HepG2 (cell line): ENCODE measurements at regions not wholly inside any gene's neighbourhood (a gene's known extent, or its start where the extent isn't known, plus 50 kb on each side); places are given as distances from the start of the nearest gene placed in this dataset.

Experiments used
- ELF1 ChIP-seq: sonication (generic); formaldehyde crosslinking; IDR thresholded peaks from 2 replicates; pipeline ENCODE4 v1.4.0; 2020; ENCODE audit warnings: missing genetic modification reagents
- HOXA5 ChIP-seq: sonication (generic); formaldehyde crosslinking; IDR thresholded peaks from 2 replicates; pipeline ENCODE4 v1.4.0; 2020; ENCODE audit warnings: missing genetic modification reagents
- KAT2B ChIP-seq: fragments of 150-350 bp; IDR thresholded peaks from 2 replicates; pipeline ENCODE4 v1.6.1; 2014; ENCODE audit warnings: low read depth, low read length, borderline replicate concordance
- PHB2 ChIP-seq: fragments of 450-650 bp; IDR thresholded peaks from 2 replicates; pipeline ENCODE4 v1.6.1; 2018; ENCODE audit not compliant: partially characterized antibody
- TF ChIP-seq, protein P1 (sequence below): sonication (generic); formaldehyde crosslinking; IDR thresholded peaks from 2 replicates; pipeline ENCODE4 v1.5.1; 2020; ENCODE audit warnings: missing genetic modification reagents, mild to moderate bottlenecking, borderline replicate concordance
- TF ChIP-seq, protein P2 (sequence below): sonication (generic); formaldehyde crosslinking; IDR thresholded peaks from 2 replicates; pipeline ENCODE4 v1.4.0; 2020; ENCODE audit warnings: missing genetic modification reagents, borderline replicate concordance
- TF ChIP-seq, protein P3 (sequence below): sonication (generic); formaldehyde crosslinking; IDR thresholded peaks from 2 replicates; pipeline ENCODE4 v1.9.0; 2021; ENCODE audit warnings: missing genetic modification reagents, mild to moderate bottlenecking, borderline replicate concordance

DNA sequence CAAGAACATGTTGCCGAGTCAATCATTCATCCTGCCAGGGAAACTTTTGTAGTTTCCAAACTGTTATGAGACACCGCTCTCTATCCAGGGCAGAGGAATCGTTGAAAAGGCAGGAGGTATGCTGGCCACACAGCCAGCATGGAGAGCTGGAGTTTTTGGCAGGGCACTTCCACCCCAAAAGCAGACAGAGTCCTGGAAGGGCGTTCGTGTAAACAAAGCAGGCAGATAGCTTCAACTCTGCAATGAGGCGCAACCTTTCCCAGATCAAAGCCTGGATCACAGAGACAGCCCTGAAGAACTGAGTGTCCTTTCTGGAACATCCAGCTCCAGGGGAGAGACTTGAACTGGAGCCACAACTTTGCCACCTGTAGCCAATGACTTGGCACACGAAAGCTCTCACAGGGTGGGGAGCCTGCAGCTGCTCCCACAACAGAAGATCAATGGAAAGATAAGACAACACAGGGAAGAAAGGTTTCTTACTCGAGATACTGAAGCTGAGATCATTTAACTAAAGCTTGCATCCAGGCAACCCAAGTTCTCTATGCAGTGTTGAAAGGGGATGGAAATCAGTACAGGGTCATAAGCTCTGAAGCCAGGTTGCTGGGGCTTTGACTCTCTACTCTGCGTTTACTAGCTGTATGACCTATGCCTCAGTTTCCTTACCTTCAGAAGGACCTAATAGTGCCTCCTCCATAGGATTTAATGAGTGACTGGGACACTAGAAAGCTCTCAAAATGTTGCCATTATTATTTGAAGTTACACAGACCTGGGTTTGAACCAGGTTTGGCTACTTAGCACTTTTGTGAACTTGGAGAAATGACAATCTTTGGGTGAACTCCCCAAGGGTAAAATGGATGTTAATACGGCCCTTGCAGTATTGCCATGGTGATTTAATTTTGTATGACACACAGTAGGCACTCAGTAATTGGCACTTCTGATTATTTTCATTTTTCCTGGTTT lies 434.8 kb upstream of the NPVF start (continued):
- no peak for TF ChIP-seq HOXA5 (CRISPR knock-in tag)
- TF ChIP-seq ELF1 (CRISPR knock-in tag): no peak
- TF ChIP-seq, protein P1, sequence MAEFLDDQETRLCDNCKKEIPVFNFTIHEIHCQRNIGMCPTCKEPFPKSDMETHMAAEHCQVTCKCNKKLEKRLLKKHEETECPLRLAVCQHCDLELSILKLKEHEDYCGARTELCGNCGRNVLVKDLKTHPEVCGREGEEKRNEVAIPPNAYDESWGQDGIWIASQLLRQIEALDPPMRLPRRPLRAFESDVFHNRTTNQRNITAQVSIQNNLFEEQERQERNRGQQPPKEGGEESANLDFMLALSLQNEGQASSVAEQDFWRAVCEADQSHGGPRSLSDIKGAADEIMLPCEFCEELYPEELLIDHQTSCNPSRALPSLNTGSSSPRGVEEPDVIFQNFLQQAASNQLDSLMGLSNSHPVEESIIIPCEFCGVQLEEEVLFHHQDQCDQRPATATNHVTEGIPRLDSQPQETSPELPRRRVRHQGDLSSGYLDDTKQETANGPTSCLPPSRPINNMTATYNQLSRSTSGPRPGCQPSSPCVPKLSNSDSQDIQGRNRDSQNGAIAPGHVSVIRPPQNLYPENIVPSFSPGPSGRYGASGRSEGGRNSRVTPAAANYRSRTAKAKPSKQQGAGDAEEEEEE (CRISPR knock-in tag): no peak
- TF ChIP-seq PHB2: no peak
- TF ChIP-seq, protein P2, sequence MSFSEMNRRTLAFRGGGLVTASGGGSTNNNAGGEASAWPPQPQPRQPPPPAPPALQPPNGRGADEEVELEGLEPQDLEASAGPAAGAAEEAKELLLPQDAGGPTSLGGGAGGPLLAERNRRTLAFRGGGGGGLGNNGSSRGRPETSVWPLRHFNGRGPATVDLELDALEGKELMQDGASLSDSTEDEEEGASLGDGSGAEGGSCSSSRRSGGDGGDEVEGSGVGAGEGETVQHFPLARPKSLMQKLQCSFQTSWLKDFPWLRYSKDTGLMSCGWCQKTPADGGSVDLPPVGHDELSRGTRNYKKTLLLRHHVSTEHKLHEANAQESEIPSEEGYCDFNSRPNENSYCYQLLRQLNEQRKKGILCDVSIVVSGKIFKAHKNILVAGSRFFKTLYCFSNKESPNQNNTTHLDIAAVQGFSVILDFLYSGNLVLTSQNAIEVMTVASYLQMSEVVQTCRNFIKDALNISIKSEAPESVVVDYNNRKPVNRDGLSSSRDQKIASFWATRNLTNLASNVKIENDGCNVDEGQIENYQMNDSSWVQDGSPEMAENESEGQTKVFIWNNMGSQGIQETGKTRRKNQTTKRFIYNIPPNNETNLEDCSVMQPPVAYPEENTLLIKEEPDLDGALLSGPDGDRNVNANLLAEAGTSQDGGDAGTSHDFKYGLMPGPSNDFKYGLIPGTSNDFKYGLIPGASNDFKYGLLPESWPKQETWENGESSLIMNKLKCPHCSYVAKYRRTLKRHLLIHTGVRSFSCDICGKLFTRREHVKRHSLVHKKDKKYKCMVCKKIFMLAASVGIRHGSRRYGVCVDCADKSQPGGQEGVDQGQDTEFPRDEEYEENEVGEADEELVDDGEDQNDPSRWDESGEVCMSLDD (CRISPR knock-in tag): no peak
- no peak for TF ChIP-seq KAT2B
- TF ChIP-seq, protein P3, sequence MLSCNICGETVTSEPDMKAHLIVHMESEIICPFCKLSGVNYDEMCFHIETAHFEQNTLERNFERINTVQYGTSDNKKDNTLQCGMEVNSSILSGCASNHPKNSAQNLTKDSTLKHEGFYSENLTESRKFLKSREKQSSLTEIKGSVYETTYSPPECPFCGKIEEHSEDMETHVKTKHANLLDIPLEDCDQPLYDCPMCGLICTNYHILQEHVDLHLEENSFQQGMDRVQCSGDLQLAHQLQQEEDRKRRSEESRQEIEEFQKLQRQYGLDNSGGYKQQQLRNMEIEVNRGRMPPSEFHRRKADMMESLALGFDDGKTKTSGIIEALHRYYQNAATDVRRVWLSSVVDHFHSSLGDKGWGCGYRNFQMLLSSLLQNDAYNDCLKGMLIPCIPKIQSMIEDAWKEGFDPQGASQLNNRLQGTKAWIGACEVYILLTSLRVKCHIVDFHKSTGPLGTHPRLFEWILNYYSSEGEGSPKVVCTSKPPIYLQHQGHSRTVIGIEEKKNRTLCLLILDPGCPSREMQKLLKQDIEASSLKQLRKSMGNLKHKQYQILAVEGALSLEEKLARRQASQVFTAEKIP: no peak
